ENCODE measurements at regions not wholly inside any gene's neighbourhood (a gene's known extent, or its start where the extent isn't known, plus 50 kb on each side); places are given as distances from the start of the nearest gene placed in this dataset.

- no peak for TF ChIP-seq POLR2A (IDR thresholded peaks at IDR 0.05)
- no peak for TF ChIP-seq CTCF (IDR thresholded peaks at IDR 0.05)
Measured at GRCh38 chr7:26497801-26498596, 206.3 kb downstream of the SNX10 start.

All from esophagus squamous epithelium (tissue), 4 donors.